ENCODE measurements at regions not wholly inside any gene's neighbourhood (a gene's known extent, or its start where the extent isn't known, plus 50 kb on each side); places are given as distances from the start of the nearest gene placed in this dataset.

DNA sequence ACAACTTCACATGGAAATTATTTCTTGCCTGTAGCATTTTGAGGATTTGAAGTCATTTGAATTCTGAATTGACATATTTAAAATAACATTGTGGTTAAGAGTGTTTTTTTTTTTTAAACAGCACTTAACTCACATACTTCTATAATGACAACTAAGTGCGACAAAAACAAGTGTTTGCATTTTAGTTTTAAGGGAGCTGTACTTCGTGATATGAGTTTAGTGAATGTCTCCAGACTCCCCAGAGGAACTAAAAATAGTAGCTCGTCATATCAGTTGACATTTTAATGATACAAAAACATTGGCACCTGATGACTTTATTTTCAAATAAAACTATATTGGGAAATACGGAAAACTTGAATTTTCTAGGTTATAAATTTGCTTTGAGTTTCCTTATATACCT, 389.6 kb upstream of the MON1B start:
- no peaks in the 10 kb centered on the region for H3K9me3 ChIP-seq (ENCODE audit: control insufficient read depth in 2 of 2, insufficient read depth in 1 of 2, low read depth in 1 of 2, low read length in 1 of 2)
- no peaks in the 10 kb centered on the region for H3K27me3 ChIP-seq (ENCODE audit: control insufficient read depth in 3 of 3, insufficient read depth in 3 of 3, low read length in 3 of 3)
- H3K4me1 ChIP-seq (ENCODE audit: control insufficient read depth in 3 of 3, insufficient read depth in 2 of 3, low read depth in 1 of 3, low read length in 2 of 3), result no peaks in the 10 kb centered on the region
- no peak overlapping the region for H3K4me3 ChIP-seq (ENCODE audit: low read depth in 1 of 3, low read length in 3 of 3)
- WGBS, 3 donors, result 67 to 69% (median 68%) methylated on average over 4 of the region's 4 CpGs
- DNase-seq (no peak), FAIRE-seq (no peak)
- H3K36me3 ChIP-seq (ENCODE audit: control insufficient read depth in 3 of 3, insufficient read depth in 2 of 3, low read depth in 1 of 3, low read length in 3 of 3), result no peaks in the 10 kb centered on the region
- H3K27ac ChIP-seq (ENCODE audit: low read depth in 1 of 3, low read length in 2 of 3), result no peak overlapping the region

DNA sequence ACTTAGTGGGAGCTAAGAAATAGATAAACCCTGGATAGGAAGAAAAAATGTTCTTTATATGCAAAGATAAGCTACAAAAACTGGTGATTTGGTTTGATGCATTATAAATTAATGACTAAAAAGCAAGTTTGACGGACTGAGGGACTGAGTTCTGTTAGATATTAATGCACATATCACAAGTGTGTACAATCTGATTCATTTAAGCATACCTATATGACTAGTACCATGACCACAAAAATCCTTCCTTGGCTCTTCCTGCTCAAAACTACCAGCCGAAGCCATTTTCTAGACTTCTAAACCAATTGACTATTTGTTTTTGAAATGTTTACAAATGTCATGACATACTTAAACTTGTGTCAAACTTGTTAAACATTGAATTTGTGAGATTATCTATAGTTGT, 374.5 kb upstream of the MON1B start:
- no peak for FAIRE-seq
- whole genome bisulfite sequencing, 3 donors, result 59 to 73% (median 64%) methylated on average over 2 of the region's 2 CpGs

DNA sequence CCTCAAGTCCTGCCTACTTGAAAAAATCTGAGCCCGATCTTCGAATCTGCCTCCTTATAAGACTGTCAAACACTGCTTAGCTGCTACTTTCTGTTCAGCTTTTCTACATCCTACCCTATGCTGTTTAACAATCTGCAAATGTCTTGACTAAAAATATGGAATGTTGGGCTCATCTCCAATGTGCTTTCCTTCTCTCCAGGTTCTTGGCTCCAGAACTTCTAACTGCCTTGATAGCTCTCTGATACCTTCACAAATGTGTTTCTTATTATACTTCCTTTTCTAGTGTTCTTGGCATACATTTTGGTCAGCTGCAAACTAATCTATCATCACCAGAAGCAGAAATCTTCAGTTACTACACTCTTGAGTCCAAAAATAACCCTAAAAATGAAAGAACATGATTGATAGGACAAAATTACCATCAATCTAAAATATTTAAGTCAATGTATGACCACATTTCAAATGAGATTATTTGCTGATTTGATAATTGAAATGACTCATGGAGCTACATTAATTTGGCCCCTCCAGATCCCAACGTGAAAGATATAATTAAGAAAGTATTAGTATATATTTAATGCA, 372.3 kb upstream of the MON1B start:
- Histone ChIP-seq H3K4me1 (ENCODE audit: control insufficient read depth in 3 of 3, insufficient read depth in 2 of 3, low read depth in 1 of 3, low read length in 2 of 3) (no peaks in the 10 kb centered on the region), H3K27ac (ENCODE audit: low read depth in 1 of 3, low read length in 2 of 3) (no peak overlapping the region), H3K9me3 (ENCODE audit: control insufficient read depth in 2 of 2, insufficient read depth in 1 of 2, low read depth in 1 of 2, low read length in 1 of 2) (no peaks in the 10 kb centered on the region), H3K27me3 (ENCODE audit: control insufficient read depth in 3 of 3, insufficient read depth in 3 of 3, low read length in 3 of 3) (no peaks in the 10 kb centered on the region), H3K4me3 (ENCODE audit: low read depth in 1 of 3, low read length in 3 of 3) (no peak overlapping the region), H3K36me3 (ENCODE audit: control insufficient read depth in 3 of 3, insufficient read depth in 2 of 3, low read depth in 1 of 3, low read length in 3 of 3) (no peaks in the 10 kb centered on the region)
- DNase-seq, result no peak
- no peak for FAIRE-seq
- 44 to 76% (median 50%) methylated on average over 3 of the region's 3 CpGs for WGBS, 3 donors

More for the DNA sequence above, 374.5 kb upstream of the MON1B start:
- Histone ChIP-seq H3K27me3 (ENCODE audit: control insufficient read depth in 3 of 3, insufficient read depth in 3 of 3, low read length in 3 of 3) (no peaks in the 10 kb centered on the region), H3K9me3 (ENCODE audit: control insufficient read depth in 2 of 2, insufficient read depth in 1 of 2, low read depth in 1 of 2, low read length in 1 of 2) (no peaks in the 10 kb centered on the region), H3K36me3 (ENCODE audit: control insufficient read depth in 3 of 3, insufficient read depth in 2 of 3, low read depth in 1 of 3, low read length in 3 of 3) (no peaks in the 10 kb centered on the region), H3K27ac (ENCODE audit: low read depth in 1 of 3, low read length in 2 of 3) (no peak overlapping the region), H3K4me3 (ENCODE audit: low read depth in 1 of 3, low read length in 3 of 3) (no peak overlapping the region), H3K4me1 (ENCODE audit: control insufficient read depth in 3 of 3, insufficient read depth in 2 of 3, low read depth in 1 of 3, low read length in 2 of 3) (no peaks in the 10 kb centered on the region)
- DNase-seq, result no peak

DNA sequence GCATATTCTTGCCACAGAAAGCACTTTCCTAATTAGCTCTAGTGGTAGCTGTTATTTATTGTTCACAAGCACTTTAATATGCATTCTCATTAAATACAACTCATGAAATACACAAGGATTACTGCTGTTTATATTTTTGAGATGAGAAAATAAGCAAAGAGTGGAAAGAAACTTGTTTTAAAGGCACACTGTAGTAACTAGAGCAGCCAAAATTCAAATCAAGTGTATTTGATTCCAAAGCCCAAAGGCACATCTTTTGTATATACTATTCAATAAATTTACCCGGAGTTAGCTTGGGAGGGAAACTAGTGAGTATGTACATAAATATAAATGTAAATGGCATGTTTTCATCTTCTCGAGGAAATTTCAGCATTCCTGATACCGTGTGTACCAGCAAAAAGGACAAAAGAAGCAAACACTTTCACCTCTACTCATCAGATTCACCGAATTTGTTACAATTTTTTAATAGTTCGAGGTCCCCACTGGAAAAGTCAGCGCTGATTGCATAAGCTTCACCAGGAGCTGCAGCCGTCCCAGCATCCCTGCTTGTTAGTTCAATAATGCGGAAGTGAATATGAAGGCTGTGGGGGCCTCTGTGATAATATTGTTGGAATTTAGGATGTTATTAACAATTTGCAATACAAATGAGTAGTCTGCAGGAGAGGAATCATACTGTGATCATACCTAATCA, 371.6 kb upstream of the MON1B start:
- 69 to 73% (median 72%) methylated on average over 8 of the region's 8 CpGs for WGBS, 3 donors
- Histone ChIP-seq H3K36me3 (ENCODE audit: control insufficient read depth in 3 of 3, insufficient read depth in 2 of 3, low read depth in 1 of 3, low read length in 3 of 3) (no peaks in the 10 kb centered on the region), H3K27me3 (ENCODE audit: control insufficient read depth in 3 of 3, insufficient read depth in 3 of 3, low read length in 3 of 3) (no peaks in the 10 kb centered on the region), H3K9me3 (ENCODE audit: control insufficient read depth in 2 of 2, insufficient read depth in 1 of 2, low read depth in 1 of 2, low read length in 1 of 2) (no peaks in the 10 kb centered on the region), H3K27ac (ENCODE audit: low read depth in 1 of 3, low read length in 2 of 3) (no peak overlapping the region), H3K4me3 (ENCODE audit: low read depth in 1 of 3, low read length in 3 of 3) (no peak overlapping the region), H3K4me1 (ENCODE audit: control insufficient read depth in 3 of 3, insufficient read depth in 2 of 3, low read depth in 1 of 3, low read length in 2 of 3) (no peaks in the 10 kb centered on the region)
- DNase-seq, result no peak
- FAIRE-seq, result no peak

DNA sequence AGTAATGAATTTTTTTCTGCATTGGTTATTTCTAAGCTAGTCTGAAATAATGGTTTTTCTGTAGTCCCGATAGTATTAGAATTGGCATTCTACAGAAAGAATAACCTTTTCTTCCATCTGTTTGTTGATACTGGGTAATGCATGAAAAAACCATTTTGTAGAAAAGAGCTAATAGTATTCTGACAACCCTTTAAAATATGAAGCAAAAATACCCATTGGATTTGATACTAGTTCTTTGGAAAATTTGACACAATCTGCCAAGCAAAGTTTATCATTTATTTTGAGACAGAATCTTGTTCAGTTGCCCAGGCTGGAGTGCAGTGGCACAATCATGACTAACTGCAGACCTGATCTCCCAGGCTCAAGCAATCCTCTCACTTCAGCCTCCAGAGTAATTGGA, 366.8 kb upstream of the MON1B start:
- DNase-seq, result no peak
- H3K4me3 ChIP-seq (ENCODE audit: low read depth in 1 of 3, low read length in 3 of 3), result no peak overlapping the region
- no peaks in the 10 kb centered on the region for H3K4me1 ChIP-seq (ENCODE audit: control insufficient read depth in 3 of 3, insufficient read depth in 2 of 3, low read depth in 1 of 3, low read length in 2 of 3)
- no peaks in the 10 kb centered on the region for H3K9me3 ChIP-seq (ENCODE audit: control insufficient read depth in 2 of 2, insufficient read depth in 1 of 2, low read depth in 1 of 2, low read length in 1 of 2)
- 83 to 97% (median 92%) methylated on average over 1 of the region's 1 CpG for WGBS, 3 donors
- H3K27me3 ChIP-seq (ENCODE audit: control insufficient read depth in 3 of 3, insufficient read depth in 3 of 3, low read length in 3 of 3), result no peaks in the 10 kb centered on the region
- FAIRE-seq, result no peak
- H3K27ac ChIP-seq (ENCODE audit: low read depth in 1 of 3, low read length in 2 of 3), result no peak overlapping the region
- no peaks in the 10 kb centered on the region for H3K36me3 ChIP-seq (ENCODE audit: control insufficient read depth in 3 of 3, insufficient read depth in 2 of 3, low read depth in 1 of 3, low read length in 3 of 3)

DNA sequence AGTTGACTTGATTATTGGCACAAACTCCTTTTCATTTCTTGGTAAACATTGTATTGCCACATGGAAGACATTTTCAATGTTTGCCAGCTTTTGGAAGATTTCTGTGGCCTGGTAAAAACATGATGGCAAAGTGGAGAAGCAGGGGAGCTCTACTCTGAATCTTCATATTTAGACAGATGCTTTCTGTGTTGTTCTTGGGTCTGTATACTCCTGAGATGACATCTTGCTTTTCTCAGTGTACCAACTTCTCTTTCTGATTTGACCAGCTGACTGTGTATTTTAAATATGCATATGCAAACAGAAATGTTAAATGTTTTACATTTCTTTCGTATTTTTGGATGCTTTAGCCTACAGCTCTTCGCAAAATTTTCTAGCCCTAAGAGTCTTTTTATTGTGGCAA, 366.2 kb upstream of the MON1B start:
- WGBS, 3 donors, result 77 to 85% (median 83%) methylated on average over 2 of the region's 2 CpGs
- FAIRE-seq, result no peak
- H3K36me3 ChIP-seq (ENCODE audit: control insufficient read depth in 3 of 3, insufficient read depth in 2 of 3, low read depth in 1 of 3, low read length in 3 of 3), result no peaks in the 10 kb centered on the region

DNA sequence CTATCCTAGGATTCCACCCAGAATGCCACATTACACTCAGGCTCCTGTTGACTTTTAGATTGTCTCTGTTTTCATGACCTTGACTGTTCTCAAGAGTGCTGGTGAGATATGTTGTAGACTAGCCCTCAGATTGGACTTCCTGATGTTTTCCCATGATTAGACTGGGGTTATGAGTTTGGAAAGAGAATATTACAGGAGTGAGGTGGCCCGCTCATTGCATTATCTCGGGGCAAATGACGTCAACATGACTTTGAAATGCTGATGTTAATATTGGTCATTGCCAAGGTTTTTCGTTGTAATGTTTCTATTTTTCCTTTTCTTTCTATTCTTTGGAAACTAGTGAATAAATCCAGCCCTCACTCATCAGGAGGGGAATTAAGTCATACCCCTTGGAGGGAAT, 355.7 kb upstream of the MON1B start:
- FAIRE-seq (no peak), DNase-seq (no peak)
- 74 to 86% (median 78%) methylated on average over 4 of the region's 4 CpGs for WGBS, 3 donors

More for the DNA sequence above, 366.2 kb upstream of the MON1B start:
- Histone ChIP-seq H3K9me3 (ENCODE audit: control insufficient read depth in 2 of 2, insufficient read depth in 1 of 2, low read depth in 1 of 2, low read length in 1 of 2) (no peaks in the 10 kb centered on the region), H3K27ac (ENCODE audit: low read depth in 1 of 3, low read length in 2 of 3) (no peak overlapping the region), H3K27me3 (ENCODE audit: control insufficient read depth in 3 of 3, insufficient read depth in 3 of 3, low read length in 3 of 3) (no peaks in the 10 kb centered on the region), H3K4me3 (ENCODE audit: low read depth in 1 of 3, low read length in 3 of 3) (no peak overlapping the region), H3K4me1 (ENCODE audit: control insufficient read depth in 3 of 3, insufficient read depth in 2 of 3, low read depth in 1 of 3, low read length in 2 of 3) (no peaks in the 10 kb centered on the region)
- DNase-seq, result no peak

DNA sequence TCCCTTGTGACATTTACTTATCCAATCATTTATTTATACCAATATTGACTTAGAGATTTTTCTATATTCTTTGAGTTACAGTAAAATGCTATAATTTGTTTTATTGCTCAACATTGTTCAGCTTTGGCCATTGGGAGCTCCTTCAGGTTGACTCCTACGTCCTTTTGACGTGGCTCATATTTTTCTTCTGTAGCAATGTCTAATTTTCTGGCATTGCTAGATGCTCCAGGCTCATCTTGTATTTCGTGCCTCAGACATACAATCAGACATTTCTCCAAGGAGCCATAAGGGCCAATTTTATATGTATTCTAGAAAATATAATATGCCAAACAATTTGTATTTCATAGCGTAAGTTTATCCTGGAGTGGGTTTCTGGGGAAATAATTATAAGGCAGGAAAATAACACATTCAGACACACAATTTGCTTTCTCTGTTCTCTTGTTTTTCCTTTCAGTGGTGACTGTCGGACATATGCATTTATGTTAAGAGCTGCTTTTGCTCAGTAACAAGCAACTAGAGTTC, 355.1 kb upstream of the MON1B start:
- H3K27ac ChIP-seq (ENCODE audit: low read depth in 1 of 3, low read length in 2 of 3), result no peak overlapping the region
- H3K4me3 ChIP-seq (ENCODE audit: low read depth in 1 of 3, low read length in 3 of 3), result no peak overlapping the region
- no peaks in the 10 kb centered on the region for H3K4me1 ChIP-seq (ENCODE audit: control insufficient read depth in 3 of 3, insufficient read depth in 2 of 3, low read depth in 1 of 3, low read length in 2 of 3)
- no peaks in the 10 kb centered on the region for H3K27me3 ChIP-seq (ENCODE audit: control insufficient read depth in 3 of 3, insufficient read depth in 3 of 3, low read length in 3 of 3)
- no peaks in the 10 kb centered on the region for H3K36me3 ChIP-seq (ENCODE audit: control insufficient read depth in 3 of 3, insufficient read depth in 2 of 3, low read depth in 1 of 3, low read length in 3 of 3)
- WGBS, 3 donors, result 72 to 83% (median 82%) methylated on average over 5 of the region's 5 CpGs
- FAIRE-seq (no peak), DNase-seq (no peak)
- H3K9me3 ChIP-seq (ENCODE audit: control insufficient read depth in 2 of 2, insufficient read depth in 1 of 2, low read depth in 1 of 2, low read length in 1 of 2), result peaks cover 0 to 3% of the 10 kb centered on the region in 2 donors

More for the DNA sequence above, 355.7 kb upstream of the MON1B start:
- no peak overlapping the region for H3K4me3 ChIP-seq (ENCODE audit: low read depth in 1 of 3, low read length in 3 of 3)
- H3K36me3 ChIP-seq (ENCODE audit: control insufficient read depth in 3 of 3, insufficient read depth in 2 of 3, low read depth in 1 of 3, low read length in 3 of 3), result no peaks in the 10 kb centered on the region
- H3K27ac ChIP-seq (ENCODE audit: low read depth in 1 of 3, low read length in 2 of 3), result no peak overlapping the region
- no peaks in the 10 kb centered on the region for H3K27me3 ChIP-seq (ENCODE audit: control insufficient read depth in 3 of 3, insufficient read depth in 3 of 3, low read length in 3 of 3)
- no peaks in the 10 kb centered on the region for H3K4me1 ChIP-seq (ENCODE audit: control insufficient read depth in 3 of 3, insufficient read depth in 2 of 3, low read depth in 1 of 3, low read length in 2 of 3)
- peaks cover 0 to 3% of the 10 kb centered on the region in 2 donors for H3K9me3 ChIP-seq (ENCODE audit: control insufficient read depth in 2 of 2, insufficient read depth in 1 of 2, low read depth in 1 of 2, low read length in 1 of 2)
